ENCODE measurements at regions not wholly inside any gene's neighbourhood (a gene's known extent, or its start where the extent isn't known, plus 50 kb on each side); places are given as distances from the start of the nearest gene placed in this dataset.

- Histone ChIP-seq H3K4me3 (ENCODE audit: low read depth in 1 of 3, low read length in 3 of 3) (no peak overlapping the region), H3K36me3 (ENCODE audit: control insufficient read depth in 4 of 4, insufficient read depth in 3 of 4, low read depth in 1 of 4, low read length in 3 of 4) (no peaks in the 10 kb centered on the region), H3K27ac (ENCODE audit: low read depth in 1 of 2, low read length in 2 of 2) (no peak overlapping the region), H3K9me3 (ENCODE audit: control insufficient read depth in 4 of 4, low read length in 3 of 4) (no peaks in the 10 kb centered on the region), H3K4me1 (ENCODE audit: control insufficient read depth in 4 of 4, insufficient read depth in 4 of 4, low read length in 3 of 4) (no peaks in the 10 kb centered on the region), H3K9ac (ENCODE audit: low read depth in 1 of 2, low read length in 2 of 2) (no peak overlapping the region), H3K27me3 (ENCODE audit: control insufficient read depth in 4 of 4, insufficient read depth in 4 of 4, low read length in 3 of 4) (peaks cover 0 to 11% (median 0%) of the 10 kb centered on the region in 4 donors)
- 83% methylated on average over 8 of the region's 8 CpGs for WGBS
- no peak for DNase-seq (ENCODE audit: low spot score)
- no peak for TF ChIP-seq NR2F2 (IDR thresholded peaks at IDR 0.05)
- no peak for TF ChIP-seq EGR1 (IDR thresholded peaks at IDR 0.05; ENCODE audit: low read depth in 2 of 2)
- no peak for TF ChIP-seq CTCF (IDR thresholded peaks at IDR 0.05; ENCODE audit: low read depth, low read length, missing input control)
- no peak for TF ChIP-seq MAX (IDR thresholded peaks at IDR 0.05)
- TF ChIP-seq FOXA1 (IDR thresholded peaks at IDR 0.05), result no peak
- no peak for TF ChIP-seq ATF3 (IDR thresholded peaks at IDR 0.05)
- no peak for TF ChIP-seq TAF1 (conservative IDR thresholded peaks at IDR 0.05)
- no peak for TF ChIP-seq REST (IDR thresholded peaks at IDR 0.05)
- no peak for TF ChIP-seq YY1 (IDR thresholded peaks at IDR 0.05)
- no peak for TF ChIP-seq ZBTB33 (IDR thresholded peaks at IDR 0.05)
- TF ChIP-seq GABPA (IDR thresholded peaks at IDR 0.05 in 1 of 2, conservative IDR thresholded peaks at IDR 0.05 in 1 of 2), result no peak
- TF ChIP-seq RAD21 (IDR thresholded peaks at IDR 0.05), result no peak
- TF ChIP-seq HNF4G (IDR thresholded peaks at IDR 0.05), result no peak
Measured at GRCh38 chr7:133140994-133141595, 59.2 kb upstream of the CHCHD3 start.

- H3K9me3 ChIP-seq (ENCODE audit: control insufficient read depth in 4 of 4, low read length in 3 of 4), result peaks cover 0 to 3% (median 0%) of the 10 kb centered on the region in 4 donors
- H3K27ac ChIP-seq (ENCODE audit: low read depth in 1 of 2, low read length in 2 of 2), result no peak overlapping the region
- no peak overlapping the region for H3K4me3 ChIP-seq (ENCODE audit: low read depth in 1 of 3, low read length in 3 of 3)
- no peaks in the 10 kb centered on the region for H3K4me1 ChIP-seq (ENCODE audit: control insufficient read depth in 4 of 4, insufficient read depth in 4 of 4, low read length in 3 of 4)
- no peaks in the 10 kb centered on the region for H3K36me3 ChIP-seq (ENCODE audit: control insufficient read depth in 4 of 4, insufficient read depth in 3 of 4, low read depth in 1 of 4, low read length in 3 of 4)
- peaks cover 0 to 9% (median 0%) of the 10 kb centered on the region in 4 donors for H3K27me3 ChIP-seq (ENCODE audit: control insufficient read depth in 4 of 4, insufficient read depth in 4 of 4, low read length in 3 of 4)
- 52% methylated on average over 3 of the region's 3 CpGs for WGBS
- no peak for DNase-seq (ENCODE audit: low spot score)
- H3K9ac ChIP-seq (ENCODE audit: low read depth in 1 of 2, low read length in 2 of 2), result no peak overlapping the region
- TF ChIP-seq HNF4A (conservative IDR thresholded peaks at IDR 0.05) (no peak), NR2F2 (IDR thresholded peaks at IDR 0.05) (no peak), YY1 (IDR thresholded peaks at IDR 0.05) (no peak), REST (IDR thresholded peaks at IDR 0.05) (no peak), MAX (IDR thresholded peaks at IDR 0.05) (no peak), ATF3 (IDR thresholded peaks at IDR 0.05) (no peak), CTCF (IDR thresholded peaks at IDR 0.05; ENCODE audit: low read depth, low read length, missing input control) (no peak), JUND (IDR thresholded peaks at IDR 0.05) (no peak), SP1 (IDR thresholded peaks at IDR 0.05) (no peak)
Measured at GRCh38 chr7:133150760-133151159, 68.9 kb upstream of the CHCHD3 start.

Measured in liver (tissue), 8 donors.